NCI-H1105 (cell line): ENCODE measurements at regions not wholly inside any gene's neighbourhood (a gene's known extent, or its start where the extent isn't known, plus 50 kb on each side); places are given as distances from the start of the nearest gene placed in this dataset.
A peak's percentile ranks its signal among the peaks of the same experiment; 100 is the strongest.

Experiments
- DNase-seq: peaks from one replicate; lab custom pipeline; 2025; lab: John Stamatoyannopoulos, UW

- DNase-seq: no peak
These were observed 139.0 kb upstream of the GAS1 start for GRCh38 chr9:87086221-87086818.

- no peak for DNase-seq
These were observed 139.9 kb upstream of the GAS1 start for GRCh38 chr9:87087197-87087596.

- DNase-seq: no peak
These were observed 140.9 kb upstream of the GAS1 start for GRCh38 chr9:87088192-87088591.

- DNase-seq: no peak
These were observed 141.5 kb upstream of the GAS1 start for GRCh38 chr9:87088621-87089365.

- DNase-seq: no peak
These were observed 142.2 kb upstream of the GAS1 start for GRCh38 chr9:87089506-87089905.

GRCh38 chr9:87089929-87090328 lies 142.6 kb upstream of the GAS1 start:
- DNase-seq: no peak

- DNase-seq: no peak
These were observed 146.5 kb upstream of the GAS1 start for GRCh38 chr9:87093777-87094176.

GRCh38 chr9:87095951-87096350 lies 148.6 kb upstream of the GAS1 start:
- no peak for DNase-seq

- no peak for DNase-seq
These were observed 149.2 kb upstream of the GAS1 start for GRCh38 chr9:87096506-87096905.

- no peak for DNase-seq
These were observed 149.9 kb upstream of the GAS1 start for GRCh38 chr9:87097238-87097637.

- DNase-seq: no peak
These were observed 152.1 kb upstream of the GAS1 start for GRCh38 chr9:87099407-87099806.

- no peak for DNase-seq
These were observed 152.7 kb upstream of the GAS1 start for GRCh38 chr9:87100001-87100400.

- no peak for DNase-seq
These were observed 154.8 kb upstream of the GAS1 start for GRCh38 chr9:87102126-87102525.

- no peak for DNase-seq
These were observed 159.8 kb upstream of the GAS1 start for GRCh38 chr9:87107072-87107471.

- no peak for DNase-seq
These were observed 161.4 kb upstream of the GAS1 start for GRCh38 chr9:87108661-87109060.

GRCh38 chr9:87109231-87109631 lies 161.9 kb upstream of the GAS1 start:
- DNase-seq: no peak

- DNase-seq: no peak
These were observed 162.5 kb upstream of the GAS1 start for GRCh38 chr9:87109851-87110250.

GRCh38 chr9:87111010-87111409 lies 163.7 kb upstream of the GAS1 start:
- DNase-seq: no peak

- DNase-seq: no peak
These were observed 165.3 kb upstream of the GAS1 start for GRCh38 chr9:87112656-87113055.

- DNase-seq: no peak
These were observed 166.6 kb upstream of the GAS1 start for GRCh38 chr9:87113874-87114273.

GRCh38 chr9:87115785-87116184 lies 168.5 kb upstream of the GAS1 start:
- DNase-seq: no peak

GRCh38 chr9:87116492-87116891 lies 169.2 kb upstream of the GAS1 start:
- no peak for DNase-seq

- no peak for DNase-seq
These were observed 171.3 kb upstream of the GAS1 start for GRCh38 chr9:87118594-87118993.

- DNase-seq: peak; percentile 17
These were observed 172.1 kb upstream of the GAS1 start for GRCh38 chr9:87119328-87119881.
